ENCODE measurements at regions not wholly inside any gene's neighbourhood (a gene's known extent, or its start where the extent isn't known, plus 50 kb on each side); places are given as distances from the start of the nearest gene placed in this dataset.

DNA sequence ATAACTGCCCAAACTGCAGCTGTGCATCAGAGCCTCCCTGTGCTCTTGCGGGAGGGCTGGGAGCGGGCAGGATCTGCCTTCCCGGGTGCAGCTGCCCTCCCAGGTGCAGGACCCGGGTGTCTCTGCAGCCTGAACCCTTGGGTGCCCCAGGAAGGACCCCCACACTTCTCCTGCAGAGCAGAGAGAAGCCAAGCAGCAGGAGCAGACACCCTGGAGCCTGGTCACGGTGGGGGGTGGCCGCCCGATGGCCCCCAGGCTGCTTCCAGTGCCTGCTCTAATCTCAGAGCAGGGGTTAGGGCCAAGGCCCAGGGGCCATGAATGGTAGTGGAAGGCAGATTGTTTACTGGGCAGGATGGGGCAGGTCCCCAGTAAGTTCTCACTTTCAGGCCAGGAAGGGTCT is 83.0 kb downstream of the RHOU start:
- Histone ChIP-seq H3K4me1 (ENCODE audit: insufficient read depth, low read length) (no peaks in the 10 kb centered on the region), H3K4me2 (ENCODE audit: insufficient read depth, low read length) (no peak overlapping the region), H3K27ac (ENCODE audit: low read depth, low read length) (no peak overlapping the region), H3K79me2 (ENCODE audit: insufficient read depth, low read length) (no peaks in the 10 kb centered on the region), H3K36me3 (ENCODE audit: insufficient read depth, low read length) (no peaks in the 10 kb centered on the region), H4K20me1 (ENCODE audit: insufficient read depth, low read length) (no peaks in the 10 kb centered on the region), H3K27me3 (ENCODE audit: insufficient read depth, low read length) (no peaks in the 10 kb centered on the region), H2AFZ (ENCODE audit: low read length) (no peak overlapping the region), H3K4me3 (ENCODE audit: insufficient read depth, low read length) (no peak overlapping the region), H3K9me3 (ENCODE audit: low read depth, low read length) (no peaks in the 10 kb centered on the region)
- TF ChIP-seq, protein P1, sequence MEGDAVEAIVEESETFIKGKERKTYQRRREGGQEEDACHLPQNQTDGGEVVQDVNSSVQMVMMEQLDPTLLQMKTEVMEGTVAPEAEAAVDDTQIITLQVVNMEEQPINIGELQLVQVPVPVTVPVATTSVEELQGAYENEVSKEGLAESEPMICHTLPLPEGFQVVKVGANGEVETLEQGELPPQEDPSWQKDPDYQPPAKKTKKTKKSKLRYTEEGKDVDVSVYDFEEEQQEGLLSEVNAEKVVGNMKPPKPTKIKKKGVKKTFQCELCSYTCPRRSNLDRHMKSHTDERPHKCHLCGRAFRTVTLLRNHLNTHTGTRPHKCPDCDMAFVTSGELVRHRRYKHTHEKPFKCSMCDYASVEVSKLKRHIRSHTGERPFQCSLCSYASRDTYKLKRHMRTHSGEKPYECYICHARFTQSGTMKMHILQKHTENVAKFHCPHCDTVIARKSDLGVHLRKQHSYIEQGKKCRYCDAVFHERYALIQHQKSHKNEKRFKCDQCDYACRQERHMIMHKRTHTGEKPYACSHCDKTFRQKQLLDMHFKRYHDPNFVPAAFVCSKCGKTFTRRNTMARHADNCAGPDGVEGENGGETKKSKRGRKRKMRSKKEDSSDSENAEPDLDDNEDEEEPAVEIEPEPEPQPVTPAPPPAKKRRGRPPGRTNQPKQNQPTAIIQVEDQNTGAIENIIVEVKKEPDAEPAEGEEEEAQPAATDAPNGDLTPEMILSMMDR (IDR thresholded peaks at IDR 0.05; ENCODE audit: extremely low read depth, low read depth, low read length), result no peak
- no peak for DNase-seq (ENCODE audit: insufficient read length, low spot score, missing footprints)

DNA sequence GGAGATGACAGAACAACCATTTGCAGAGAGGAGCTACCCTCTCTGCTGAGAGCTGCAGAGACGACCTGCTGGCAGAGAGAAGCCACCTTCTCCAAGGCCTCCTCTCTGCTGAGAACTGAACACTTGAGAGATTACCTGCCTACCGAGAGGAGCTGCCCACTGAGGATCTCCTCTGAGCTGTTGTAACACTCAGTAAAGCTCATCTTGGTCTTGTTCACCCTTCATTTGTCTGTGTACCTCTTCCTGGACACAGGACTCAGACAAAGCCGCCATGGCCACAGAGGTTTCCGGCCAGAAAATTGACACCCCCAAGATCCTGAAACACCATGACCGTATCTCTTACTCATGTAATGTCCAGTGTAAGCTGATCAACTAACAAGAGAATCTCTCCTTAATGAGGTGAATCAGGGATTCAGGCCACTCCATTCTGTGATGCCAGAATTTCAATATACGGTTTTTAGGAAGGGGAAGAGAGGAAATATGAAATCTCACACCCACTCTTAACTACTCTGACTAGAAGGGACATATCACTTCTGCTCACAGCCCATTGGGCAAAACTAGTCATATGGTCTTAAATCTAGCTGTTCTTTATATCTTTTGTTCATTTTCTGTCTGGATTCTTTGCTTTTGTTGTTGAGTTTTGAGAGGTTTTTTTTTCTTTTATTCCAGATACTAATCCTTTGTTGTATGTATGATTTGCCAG is 83.8 kb downstream of the RHOU start:
- H3K4me3 ChIP-seq (ENCODE audit: insufficient read depth, low read length), result no peak overlapping the region
- no peak overlapping the region for H2AFZ ChIP-seq (ENCODE audit: low read length)
- no peak for DNase-seq (ENCODE audit: insufficient read length, low spot score, missing footprints)
- no peaks in the 10 kb centered on the region for H4K20me1 ChIP-seq (ENCODE audit: insufficient read depth, low read length)
- no peaks in the 10 kb centered on the region for H3K4me1 ChIP-seq (ENCODE audit: insufficient read depth, low read length)
- H3K79me2 ChIP-seq (ENCODE audit: insufficient read depth, low read length), result no peaks in the 10 kb centered on the region
- no peaks in the 10 kb centered on the region for H3K9me3 ChIP-seq (ENCODE audit: low read depth, low read length)
- H3K36me3 ChIP-seq (ENCODE audit: insufficient read depth, low read length), result no peaks in the 10 kb centered on the region
- TF ChIP-seq, protein P1 (IDR thresholded peaks at IDR 0.05; ENCODE audit: extremely low read depth, low read depth, low read length), result no peak
- H3K4me2 ChIP-seq (ENCODE audit: insufficient read depth, low read length), result no peak overlapping the region
- H3K27ac ChIP-seq (ENCODE audit: low read depth, low read length), result no peak overlapping the region
- no peaks in the 10 kb centered on the region for H3K27me3 ChIP-seq (ENCODE audit: insufficient read depth, low read length)

DNA sequence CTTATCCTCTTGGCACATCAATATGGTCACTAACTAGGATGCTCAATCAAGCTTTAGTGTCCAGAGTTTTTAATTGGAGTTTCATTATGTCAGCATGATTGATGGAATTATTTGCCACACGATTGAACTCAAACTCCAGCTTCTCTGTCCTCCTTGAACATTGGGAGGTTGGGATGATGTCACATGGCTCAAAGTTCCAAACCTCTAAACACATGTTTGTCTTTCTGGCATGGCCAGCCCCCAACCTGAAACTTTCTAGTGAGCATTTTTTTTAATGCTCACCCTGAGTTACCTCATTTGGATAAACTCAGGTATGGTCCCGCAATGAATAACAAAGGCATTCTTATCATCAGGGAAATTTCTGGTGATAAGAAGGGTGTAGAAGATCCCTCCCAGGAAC is 86.0 kb downstream of the RHOU start:
- H3K4me2 ChIP-seq (ENCODE audit: insufficient read depth, low read length), result no peak overlapping the region
- no peaks in the 10 kb centered on the region for H3K9me3 ChIP-seq (ENCODE audit: low read depth, low read length)
- no peak for DNase-seq (ENCODE audit: insufficient read length, low spot score, missing footprints)
- no peak overlapping the region for H3K27ac ChIP-seq (ENCODE audit: low read depth, low read length)
- TF ChIP-seq, protein P1 (IDR thresholded peaks at IDR 0.05; ENCODE audit: extremely low read depth, low read depth, low read length), result no peak
- no peak overlapping the region for H3K4me3 ChIP-seq (ENCODE audit: insufficient read depth, low read length)
- no peaks in the 10 kb centered on the region for H4K20me1 ChIP-seq (ENCODE audit: insufficient read depth, low read length)
- no peak overlapping the region for H2AFZ ChIP-seq (ENCODE audit: low read length)
- no peaks in the 10 kb centered on the region for H3K4me1 ChIP-seq (ENCODE audit: insufficient read depth, low read length)
- H3K36me3 ChIP-seq (ENCODE audit: insufficient read depth, low read length), result no peaks in the 10 kb centered on the region
- H3K79me2 ChIP-seq (ENCODE audit: insufficient read depth, low read length), result no peaks in the 10 kb centered on the region
- H3K27me3 ChIP-seq (ENCODE audit: insufficient read depth, low read length), result no peaks in the 10 kb centered on the region

DNA sequence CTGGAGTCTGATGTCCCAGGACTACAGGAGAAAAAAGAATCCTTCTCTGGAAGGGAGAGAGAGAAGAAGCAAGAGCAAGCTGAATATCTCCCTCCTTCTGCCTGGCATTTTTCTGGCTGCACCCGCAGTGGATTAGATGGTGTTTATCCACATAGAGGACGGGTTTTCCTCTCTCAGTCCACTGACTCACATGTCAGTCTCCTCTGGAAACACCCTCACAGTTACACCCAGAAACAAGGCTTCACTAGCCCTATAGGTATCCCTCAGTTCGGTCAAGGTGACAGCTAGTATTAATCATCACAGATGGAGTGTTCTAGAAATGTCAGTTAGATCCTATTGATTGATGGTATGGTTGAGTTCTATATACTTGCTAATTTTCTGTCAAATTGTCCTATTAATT is 87.9 kb downstream of the RHOU start:
- H3K4me1 ChIP-seq (ENCODE audit: insufficient read depth, low read length), result no peaks in the 10 kb centered on the region
- H3K79me2 ChIP-seq (ENCODE audit: insufficient read depth, low read length), result no peaks in the 10 kb centered on the region
- H3K9me3 ChIP-seq (ENCODE audit: low read depth, low read length), result no peaks in the 10 kb centered on the region
- H3K27me3 ChIP-seq (ENCODE audit: insufficient read depth, low read length), result no peaks in the 10 kb centered on the region
- no peak overlapping the region for H3K4me2 ChIP-seq (ENCODE audit: insufficient read depth, low read length)
- no peak for DNase-seq (ENCODE audit: insufficient read length, low spot score, missing footprints)
- H3K36me3 ChIP-seq (ENCODE audit: insufficient read depth, low read length), result no peaks in the 10 kb centered on the region
- no peak overlapping the region for H3K27ac ChIP-seq (ENCODE audit: low read depth, low read length)
- H4K20me1 ChIP-seq (ENCODE audit: insufficient read depth, low read length), result no peaks in the 10 kb centered on the region
- H2AFZ ChIP-seq (ENCODE audit: low read length), result no peak overlapping the region
- no peak overlapping the region for H3K4me3 ChIP-seq (ENCODE audit: insufficient read depth, low read length)
- TF ChIP-seq, protein P1 (IDR thresholded peaks at IDR 0.05; ENCODE audit: extremely low read depth, low read depth, low read length), result no peak
